ENCODE measurements at regions not wholly inside any gene's neighbourhood (a gene's known extent, or its start where the extent isn't known, plus 50 kb on each side); places are given as distances from the start of the nearest gene placed in this dataset.

DNA sequence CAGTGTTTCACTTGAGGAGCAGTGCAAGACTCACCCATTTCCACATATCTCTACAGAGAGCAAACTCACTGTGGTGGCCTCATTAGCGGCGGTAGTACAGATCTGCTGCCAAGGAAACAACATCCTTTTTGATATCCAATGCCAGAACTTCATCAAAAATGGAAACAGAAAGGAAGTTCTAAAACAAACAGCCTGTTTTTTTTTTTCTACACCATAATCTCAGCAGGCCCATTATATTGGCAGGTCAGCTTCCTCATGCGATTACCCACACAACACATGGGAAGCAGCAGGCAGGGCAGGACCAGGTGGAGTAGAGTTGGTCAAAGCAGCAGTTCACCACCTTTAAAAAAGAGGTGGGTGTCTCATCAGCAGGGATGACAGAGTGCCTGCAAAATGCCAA is 678.9 kb upstream of the CELF4 start:
- TF ChIP-seq, protein P1, sequence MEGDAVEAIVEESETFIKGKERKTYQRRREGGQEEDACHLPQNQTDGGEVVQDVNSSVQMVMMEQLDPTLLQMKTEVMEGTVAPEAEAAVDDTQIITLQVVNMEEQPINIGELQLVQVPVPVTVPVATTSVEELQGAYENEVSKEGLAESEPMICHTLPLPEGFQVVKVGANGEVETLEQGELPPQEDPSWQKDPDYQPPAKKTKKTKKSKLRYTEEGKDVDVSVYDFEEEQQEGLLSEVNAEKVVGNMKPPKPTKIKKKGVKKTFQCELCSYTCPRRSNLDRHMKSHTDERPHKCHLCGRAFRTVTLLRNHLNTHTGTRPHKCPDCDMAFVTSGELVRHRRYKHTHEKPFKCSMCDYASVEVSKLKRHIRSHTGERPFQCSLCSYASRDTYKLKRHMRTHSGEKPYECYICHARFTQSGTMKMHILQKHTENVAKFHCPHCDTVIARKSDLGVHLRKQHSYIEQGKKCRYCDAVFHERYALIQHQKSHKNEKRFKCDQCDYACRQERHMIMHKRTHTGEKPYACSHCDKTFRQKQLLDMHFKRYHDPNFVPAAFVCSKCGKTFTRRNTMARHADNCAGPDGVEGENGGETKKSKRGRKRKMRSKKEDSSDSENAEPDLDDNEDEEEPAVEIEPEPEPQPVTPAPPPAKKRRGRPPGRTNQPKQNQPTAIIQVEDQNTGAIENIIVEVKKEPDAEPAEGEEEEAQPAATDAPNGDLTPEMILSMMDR (IDR thresholded peaks at IDR 0.05) = no peak
- TF ChIP-seq EP300 (IDR thresholded peaks at IDR 0.05) = no peak
